HepG2 (cell line): ENCODE measurements at regions not wholly inside any gene's neighbourhood (a gene's known extent, or its start where the extent isn't known, plus 50 kb on each side); places are given as distances from the start of the nearest gene placed in this dataset.
A peak's percentile ranks its signal among the peaks of the same experiment; 100 is the strongest.

ENCODE experiments used
- BCL6 ChIP-seq: IDR thresholded peaks from 2 replicates; pipeline ENCODE4 v1.6.1; 2016; ENCODE audit warnings: missing genetic modification reagents, missing compliant biosample characterization
- BRF2 ChIP-seq: sonication (generic); formaldehyde crosslinking; IDR thresholded peaks from 2 replicates; pipeline ENCODE4 v1.8.1; 2022; ENCODE audit warnings: mild to moderate bottlenecking, missing genetic modification reagents
- JDP2 ChIP-seq: sonication (generic); formaldehyde crosslinking; IDR thresholded peaks from 2 replicates; pipeline ENCODE4 v1.8.1; 2022; ENCODE audit warnings: missing genetic modification reagents, borderline replicate concordance
- JUNB ChIP-seq: sonication (generic); formaldehyde crosslinking; IDR thresholded peaks from 2 replicates; pipeline ENCODE4 v1.8.0; 2022; ENCODE audit warnings: missing genetic modification reagents, mild to moderate bottlenecking, borderline replicate concordance
- NONO ChIP-seq, 2 experiments: fragments of 450-650 bp in 1 of 2; sonication (generic) in 1 of 2; formaldehyde crosslinking in 1 of 2; IDR thresholded peaks in 1 of 2; conservative IDR thresholded peaks in 1 of 2; 2 replicates each; pipeline versions ENCODE4 v1.6.1 to v1.8.0; 2017 to 2022; ENCODE audit warnings: mild to moderate bottlenecking in 1 of 2, missing genetic modification reagents in 1 of 2, moderate library complexity in 1 of 2
- PHB2 ChIP-seq: fragments of 450-650 bp; IDR thresholded peaks from 2 replicates; pipeline ENCODE4 v1.6.1; 2018; ENCODE audit not compliant: partially characterized antibody
- ZNF331 ChIP-seq: sonication (generic); formaldehyde crosslinking; IDR thresholded peaks from 2 replicates; pipeline ENCODE4 v1.4.0; 2020; ENCODE audit warnings: missing genetic modification reagents
- ZNF451 ChIP-seq: sonication (generic); formaldehyde crosslinking; IDR thresholded peaks from 2 replicates; pipeline ENCODE4 v1.5.0; 2020; ENCODE audit warnings: mild to moderate bottlenecking, missing genetic modification reagents
- ZNF543 ChIP-seq: sonication (generic); formaldehyde crosslinking; IDR thresholded peaks from 2 replicates; pipeline ENCODE4 v1.4.0; 2020; ENCODE audit warnings: mild to moderate bottlenecking, missing genetic modification reagents
- ZNF552 ChIP-seq: sonication (generic); formaldehyde crosslinking; IDR thresholded peaks from 2 replicates; pipeline ENCODE4 v1.9.0; 2022; ENCODE audit warnings: missing genetic modification reagents, mild to moderate bottlenecking, borderline replicate concordance
- ZNF710 ChIP-seq: sonication (generic); formaldehyde crosslinking; IDR thresholded peaks from 2 replicates; pipeline ENCODE4 v1.5.0; 2020; ENCODE audit warnings: mild to moderate bottlenecking, missing genetic modification reagents, borderline replicate concordance
- ZNF891 ChIP-seq: sonication (generic); formaldehyde crosslinking; IDR thresholded peaks from 2 replicates; pipeline ENCODE4 v1.5.0; 2020; ENCODE audit warnings: mild to moderate bottlenecking, missing genetic modification reagents
- TF ChIP-seq, protein P1 (sequence below): sonication (generic); formaldehyde crosslinking; IDR thresholded peaks from 2 replicates; pipeline ENCODE4 v1.5.1; 2020; ENCODE audit warnings: mild to moderate bottlenecking, missing genetic modification reagents, borderline replicate concordance
- TF ChIP-seq, protein P2 (sequence below): IDR thresholded peaks from 2 replicates; pipeline ENCODE4 v1.6.1; 2012; ENCODE audit warnings: low read depth, low read length, improper control_type of control experiment
- TF ChIP-seq, protein P3 (sequence below): sonication (generic); formaldehyde crosslinking; IDR thresholded peaks from 2 replicates; pipeline ENCODE4 v1.5.1; 2020; ENCODE audit warnings: missing genetic modification reagents, mild to moderate bottlenecking, borderline replicate concordance

- TF ChIP-seq, protein P1, sequence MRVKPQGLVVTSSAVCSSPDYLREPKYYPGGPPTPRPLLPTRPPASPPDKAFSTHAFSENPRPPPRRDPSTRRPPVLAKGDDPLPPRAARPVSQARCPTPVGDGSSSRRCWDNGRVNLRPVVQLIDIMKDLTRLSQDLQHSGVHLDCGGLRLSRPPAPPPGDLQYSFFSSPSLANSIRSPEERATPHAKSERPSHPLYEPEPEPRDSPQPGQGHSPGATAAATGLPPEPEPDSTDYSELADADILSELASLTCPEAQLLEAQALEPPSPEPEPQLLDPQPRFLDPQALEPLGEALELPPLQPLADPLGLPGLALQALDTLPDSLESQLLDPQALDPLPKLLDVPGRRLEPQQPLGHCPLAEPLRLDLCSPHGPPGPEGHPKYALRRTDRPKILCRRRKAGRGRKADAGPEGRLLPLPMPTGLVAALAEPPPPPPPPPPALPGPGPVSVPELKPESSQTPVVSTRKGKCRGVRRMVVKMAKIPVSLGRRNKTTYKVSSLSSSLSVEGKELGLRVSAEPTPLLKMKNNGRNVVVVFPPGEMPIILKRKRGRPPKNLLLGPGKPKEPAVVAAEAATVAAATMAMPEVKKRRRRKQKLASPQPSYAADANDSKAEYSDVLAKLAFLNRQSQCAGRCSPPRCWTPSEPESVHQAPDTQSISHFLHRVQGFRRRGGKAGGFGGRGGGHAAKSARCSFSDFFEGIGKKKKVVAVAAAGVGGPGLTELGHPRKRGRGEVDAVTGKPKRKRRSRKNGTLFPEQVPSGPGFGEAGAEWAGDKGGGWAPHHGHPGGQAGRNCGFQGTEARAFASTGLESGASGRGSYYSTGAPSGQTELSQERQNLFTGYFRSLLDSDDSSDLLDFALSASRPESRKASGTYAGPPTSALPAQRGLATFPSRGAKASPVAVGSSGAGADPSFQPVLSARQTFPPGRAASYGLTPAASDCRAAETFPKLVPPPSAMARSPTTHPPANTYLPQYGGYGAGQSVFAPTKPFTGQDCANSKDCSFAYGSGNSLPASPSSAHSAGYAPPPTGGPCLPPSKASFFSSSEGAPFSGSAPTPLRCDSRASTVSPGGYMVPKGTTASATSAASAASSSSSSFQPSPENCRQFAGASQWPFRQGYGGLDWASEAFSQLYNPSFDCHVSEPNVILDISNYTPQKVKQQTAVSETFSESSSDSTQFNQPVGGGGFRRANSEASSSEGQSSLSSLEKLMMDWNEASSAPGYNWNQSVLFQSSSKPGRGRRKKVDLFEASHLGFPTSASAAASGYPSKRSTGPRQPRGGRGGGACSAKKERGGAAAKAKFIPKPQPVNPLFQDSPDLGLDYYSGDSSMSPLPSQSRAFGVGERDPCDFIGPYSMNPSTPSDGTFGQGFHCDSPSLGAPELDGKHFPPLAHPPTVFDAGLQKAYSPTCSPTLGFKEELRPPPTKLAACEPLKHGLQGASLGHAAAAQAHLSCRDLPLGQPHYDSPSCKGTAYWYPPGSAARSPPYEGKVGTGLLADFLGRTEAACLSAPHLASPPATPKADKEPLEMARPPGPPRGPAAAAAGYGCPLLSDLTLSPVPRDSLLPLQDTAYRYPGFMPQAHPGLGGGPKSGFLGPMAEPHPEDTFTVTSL (CRISPR knock-in tag): no peak
- TF ChIP-seq, protein P2, sequence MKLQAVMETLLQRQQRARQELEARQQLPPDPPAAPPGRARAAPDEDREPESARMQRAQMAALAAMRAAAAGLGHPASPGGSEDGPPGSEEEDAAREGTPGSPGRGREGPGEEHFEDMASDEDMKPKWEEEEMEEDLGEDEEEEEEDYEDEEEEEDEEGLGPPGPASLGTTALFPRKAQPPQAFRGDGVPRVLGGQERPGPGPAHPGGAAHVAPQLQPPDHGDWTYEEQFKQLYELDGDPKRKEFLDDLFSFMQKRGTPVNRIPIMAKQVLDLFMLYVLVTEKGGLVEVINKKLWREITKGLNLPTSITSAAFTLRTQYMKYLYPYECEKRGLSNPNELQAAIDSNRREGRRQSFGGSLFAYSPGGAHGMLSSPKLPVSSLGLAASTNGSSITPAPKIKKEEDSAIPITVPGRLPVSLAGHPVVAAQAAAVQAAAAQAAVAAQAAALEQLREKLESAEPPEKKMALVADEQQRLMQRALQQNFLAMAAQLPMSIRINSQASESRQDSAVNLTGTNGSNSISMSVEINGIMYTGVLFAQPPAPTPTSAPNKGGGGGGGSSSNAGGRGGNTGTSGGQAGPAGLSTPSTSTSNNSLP: no peak
- TF ChIP-seq ZNF891 (CRISPR knock-in tag): peak; percentile 32; the same call in 1 of the 2 replicates
- no peak for TF ChIP-seq NONO (IDR thresholded peaks at IDR 0.05)
- TF ChIP-seq NONO (CRISPR knock-in tag; conservative IDR thresholded peaks at IDR 0.05): peak; percentile 98
- TF ChIP-seq ZNF710: peak; percentile 88; the same call in 1 of the 2 replicates
- TF ChIP-seq BCL6 (CRISPR knock-in tag): peak; percentile 80
- no peak for TF ChIP-seq ZNF543
- peak; percentile 82 for TF ChIP-seq BRF2 (CRISPR knock-in tag)
- TF ChIP-seq JDP2 (CRISPR knock-in tag): no peak; the same call in 1 of the 2 replicates
- TF ChIP-seq, protein P3, sequence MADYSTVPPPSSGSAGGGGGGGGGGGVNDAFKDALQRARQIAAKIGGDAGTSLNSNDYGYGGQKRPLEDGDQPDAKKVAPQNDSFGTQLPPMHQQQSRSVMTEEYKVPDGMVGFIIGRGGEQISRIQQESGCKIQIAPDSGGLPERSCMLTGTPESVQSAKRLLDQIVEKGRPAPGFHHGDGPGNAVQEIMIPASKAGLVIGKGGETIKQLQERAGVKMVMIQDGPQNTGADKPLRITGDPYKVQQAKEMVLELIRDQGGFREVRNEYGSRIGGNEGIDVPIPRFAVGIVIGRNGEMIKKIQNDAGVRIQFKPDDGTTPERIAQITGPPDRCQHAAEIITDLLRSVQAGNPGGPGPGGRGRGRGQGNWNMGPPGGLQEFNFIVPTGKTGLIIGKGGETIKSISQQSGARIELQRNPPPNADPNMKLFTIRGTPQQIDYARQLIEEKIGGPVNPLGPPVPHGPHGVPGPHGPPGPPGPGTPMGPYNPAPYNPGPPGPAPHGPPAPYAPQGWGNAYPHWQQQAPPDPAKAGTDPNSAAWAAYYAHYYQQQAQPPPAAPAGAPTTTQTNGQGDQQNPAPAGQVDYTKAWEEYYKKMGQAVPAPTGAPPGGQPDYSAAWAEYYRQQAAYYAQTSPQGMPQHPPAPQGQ (CRISPR knock-in tag): peak; percentile 93; the same call in 1 of the 2 replicates
- TF ChIP-seq PHB2: no peak
- TF ChIP-seq ZNF552 (CRISPR knock-in tag): peak; percentile 93
- TF ChIP-seq ZNF451: peak; percentile 99
- no peak for TF ChIP-seq JUNB (CRISPR knock-in tag)
- peak; percentile 88 for TF ChIP-seq ZNF331 (CRISPR knock-in tag)
Observed at GRCh38 chr16:21501869-21502667, 97.3 kb upstream of the METTL9 start (continued).
